Suprapubic skin (tissue), 3 donors: ENCODE measurements at regions not wholly inside any gene's neighbourhood (a gene's known extent, or its start where the extent isn't known, plus 50 kb on each side); places are given as distances from the start of the nearest gene placed in this dataset.

Source experiments
- POLR2AphosphoS5 ChIP-seq, 3 donors: sonication (generic); formaldehyde crosslinking; IDR thresholded peaks; one replicate each; pipeline ENCODE4 v1.6.1; 2017; ENCODE audit warnings: antibody characterized with exemption in 3 of 3
- TF ChIP-seq, protein P1 (sequence below), 2 donors: fragments of 200-600 bp in 1 of 2; fragments of 450-650 bp in 1 of 2; sonication (generic) in 1 of 2; IDR thresholded peaks; one replicate each; pipeline ENCODE4 v1.5.1; 2016 to 2019; ENCODE audit warnings: antibody characterized with exemption in 2 of 2, mild to moderate bottlenecking in 1 of 2, moderate library complexity in 1 of 2

DNA sequence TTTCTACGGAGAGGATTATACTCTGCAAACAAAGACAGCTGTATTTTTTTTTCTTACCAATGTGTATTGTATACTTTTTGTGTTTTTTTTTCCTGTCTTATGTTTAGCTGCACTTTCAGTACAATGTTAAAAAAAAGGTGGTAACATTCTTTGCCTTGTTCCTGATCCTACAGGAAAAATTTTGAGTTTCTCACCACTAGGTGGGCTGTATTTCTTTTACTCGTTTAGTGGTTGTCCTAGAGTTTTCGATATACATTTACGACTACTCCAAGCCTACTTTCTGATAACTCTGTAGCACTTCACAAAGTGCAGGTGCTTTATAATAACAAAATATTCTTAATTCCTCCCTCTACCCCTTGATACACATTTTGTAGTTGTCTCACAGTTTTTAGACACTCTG is 652.2 kb downstream of the UQCRFS1 start:
- TF ChIP-seq, protein P1, sequence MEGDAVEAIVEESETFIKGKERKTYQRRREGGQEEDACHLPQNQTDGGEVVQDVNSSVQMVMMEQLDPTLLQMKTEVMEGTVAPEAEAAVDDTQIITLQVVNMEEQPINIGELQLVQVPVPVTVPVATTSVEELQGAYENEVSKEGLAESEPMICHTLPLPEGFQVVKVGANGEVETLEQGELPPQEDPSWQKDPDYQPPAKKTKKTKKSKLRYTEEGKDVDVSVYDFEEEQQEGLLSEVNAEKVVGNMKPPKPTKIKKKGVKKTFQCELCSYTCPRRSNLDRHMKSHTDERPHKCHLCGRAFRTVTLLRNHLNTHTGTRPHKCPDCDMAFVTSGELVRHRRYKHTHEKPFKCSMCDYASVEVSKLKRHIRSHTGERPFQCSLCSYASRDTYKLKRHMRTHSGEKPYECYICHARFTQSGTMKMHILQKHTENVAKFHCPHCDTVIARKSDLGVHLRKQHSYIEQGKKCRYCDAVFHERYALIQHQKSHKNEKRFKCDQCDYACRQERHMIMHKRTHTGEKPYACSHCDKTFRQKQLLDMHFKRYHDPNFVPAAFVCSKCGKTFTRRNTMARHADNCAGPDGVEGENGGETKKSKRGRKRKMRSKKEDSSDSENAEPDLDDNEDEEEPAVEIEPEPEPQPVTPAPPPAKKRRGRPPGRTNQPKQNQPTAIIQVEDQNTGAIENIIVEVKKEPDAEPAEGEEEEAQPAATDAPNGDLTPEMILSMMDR (IDR thresholded peaks at IDR 0.05) = no peak
- TF ChIP-seq POLR2AphosphoS5 (IDR thresholded peaks at IDR 0.05) = no peak
